RWPE2 (cell line): ENCODE measurements at regions not wholly inside any gene's neighbourhood (a gene's known extent, or its start where the extent isn't known, plus 50 kb on each side); places are given as distances from the start of the nearest gene placed in this dataset.

Experiments
- ATAC-seq: fragments of 200-7000 bp; cut with Tn5 transposase; 3 replicates; pipeline ENCODE4 v1.9.1; 2021; ENCODE audit warnings: low read depth
- DNase-seq: peaks from one replicate; pipeline ENCODE4 v3.0.0-alpha.2; 2020; ENCODE audit warnings: low spot score
- H3K27ac ChIP-seq: fragments of 450-650 bp; 2 replicates; pipeline ENCODE4 v1.5.1; 2017; ENCODE audit warnings: mild to moderate bottlenecking; ENCODE audit not compliant: poor library complexity, severe bottlenecking
- H3K27me3 ChIP-seq: fragments of 250-450 bp; sonication (Bioruptor Pico); 2 replicates; pipeline ENCODE4 v1.5.1; 2021; ENCODE audit warnings: mild to moderate bottlenecking, moderate library complexity; ENCODE audit not compliant: insufficient read depth, poor library complexity, severe bottlenecking
- H3K36me3 ChIP-seq: fragments of 250-450 bp; sonication (Bioruptor Pico); 2 replicates; pipeline ENCODE4 v1.5.1; 2020; ENCODE audit warnings: low read depth, mild to moderate bottlenecking, moderate library complexity
- H3K4me1 ChIP-seq: fragments of 250-450 bp; sonication (Bioruptor Pico); 2 replicates; pipeline ENCODE4 v1.5.1; 2021; ENCODE audit warnings: mild to moderate bottlenecking, moderate library complexity; ENCODE audit not compliant: insufficient read depth, poor library complexity, severe bottlenecking
- H3K4me3 ChIP-seq: fragments of 250-450 bp; sonication (Bioruptor Pico); 2 replicates; pipeline ENCODE4 v1.5.1; 2021; ENCODE audit warnings: mild to moderate bottlenecking, moderate library complexity; ENCODE audit not compliant: severe bottlenecking
- H3K9me3 ChIP-seq: fragments of 250-450 bp; sonication (Bioruptor Pico); 2 replicates; pipeline ENCODE4 v1.5.1; 2021; ENCODE audit warnings: mild to moderate bottlenecking, moderate library complexity; ENCODE audit not compliant: severe bottlenecking
- CTCF ChIP-seq: fragments of 450-650 bp; IDR thresholded peaks from one replicate; pipeline ENCODE4 v1.5.1; 2017; ENCODE audit warnings: mild to moderate bottlenecking, moderate library complexity; ENCODE audit not compliant: poor library complexity, severe bottlenecking

- TF ChIP-seq CTCF: no peak
These were observed 1108.5 kb upstream of the EPHA6 start for GRCh38 chr3:95705786-95706418.

GRCh38 chr3:95707268-95707667 is 1107.1 kb upstream of the EPHA6 start:
- no peak overlapping the region for H3K4me3 ChIP-seq
- no peak for TF ChIP-seq CTCF
- no peaks in the 10 kb centered on the region for H3K9me3 ChIP-seq
- DNase-seq: no peak
- no peak for ATAC-seq
- H3K4me1 ChIP-seq: no peaks in the 10 kb centered on the region
- no peaks in the 10 kb centered on the region for H3K27me3 ChIP-seq
- H3K36me3 ChIP-seq: no peaks in the 10 kb centered on the region
- no peak overlapping the region for H3K27ac ChIP-seq

More at GRCh38 chr3:95705786-95706418, 1108.5 kb upstream of the EPHA6 start:
- H3K9me3 ChIP-seq: no peaks in the 10 kb centered on the region
- H3K27ac ChIP-seq: no peak overlapping the region
- H3K4me3 ChIP-seq: no peak overlapping the region
- DNase-seq (no peak), ATAC-seq (no peak)
- no peaks in the 10 kb centered on the region for H3K36me3 ChIP-seq
- no peaks in the 10 kb centered on the region for H3K27me3 ChIP-seq
- no peaks in the 10 kb centered on the region for H3K4me1 ChIP-seq

- no peak overlapping the region for H3K27ac ChIP-seq
- H3K4me1 ChIP-seq: no peaks in the 10 kb centered on the region
- no peaks in the 10 kb centered on the region for H3K9me3 ChIP-seq
- no peaks in the 10 kb centered on the region for H3K36me3 ChIP-seq
- H3K27me3 ChIP-seq: no peaks in the 10 kb centered on the region
- H3K4me3 ChIP-seq: no peak overlapping the region
- DNase-seq (no peak), ATAC-seq (no peak)
- no peak for TF ChIP-seq CTCF
These were observed 1103.7 kb upstream of the EPHA6 start for GRCh38 chr3:95710684-95711083.

GRCh38 chr3:95711789-95712188 is 1102.6 kb upstream of the EPHA6 start:
- Histone ChIP-seq H3K4me3 (no peak overlapping the region), H3K36me3 (no peaks in the 10 kb centered on the region), H3K4me1 (no peaks in the 10 kb centered on the region), H3K27me3 (no peaks in the 10 kb centered on the region), H3K9me3 (no peaks in the 10 kb centered on the region), H3K27ac (no peak overlapping the region)
- no peak for TF ChIP-seq CTCF
- no peak for ATAC-seq
- DNase-seq: no peak

- Histone ChIP-seq H3K27me3 (peaks cover 8% of the 10 kb centered on the region), H3K9me3 (no peaks in the 10 kb centered on the region), H3K36me3 (no peaks in the 10 kb centered on the region), H3K27ac (no peak overlapping the region), H3K4me3 (no peak overlapping the region), H3K4me1 (no peaks in the 10 kb centered on the region)
- no peak for TF ChIP-seq CTCF
- ATAC-seq (no peak), DNase-seq (no peak)
These were observed 1099.3 kb upstream of the EPHA6 start for GRCh38 chr3:95715128-95715527.
